Fibroblast of lung (primary cell): ENCODE measurements at regions not wholly inside any gene's neighbourhood (a gene's known extent, or its start where the extent isn't known, plus 50 kb on each side); places are given as distances from the start of the nearest gene placed in this dataset.

Source experiments
- DNase-seq, 2 donors: peaks; one replicate each; pipeline versions ENCODE4 v3.0.0 to v3.0.0-alpha.2; 2010; ENCODE audit warnings: low read depth in 2 of 2
- H2AFZ ChIP-seq: 2 replicates; pipeline ENCODE4 v1.5.1; 2012; ENCODE audit warnings: low read length, control low read depth, inconsistent platforms
- H3K27ac ChIP-seq: 2 replicates; pipeline ENCODE4 v1.5.1; 2011; ENCODE audit warnings: low read length, control low read depth; ENCODE audit not compliant: insufficient read depth
- H3K27me3 ChIP-seq: 2 replicates; pipeline ENCODE4 v1.5.1; 2011; ENCODE audit warnings: mild to moderate bottlenecking, low read length; ENCODE audit not compliant: control insufficient read depth, insufficient read depth
- H3K36me3 ChIP-seq: 2 replicates; pipeline ENCODE4 v1.5.1; 2011; ENCODE audit warnings: low read length; ENCODE audit not compliant: control insufficient read depth, insufficient read depth
- H3K4me1 ChIP-seq: 2 replicates; pipeline ENCODE4 v1.5.1; 2011; ENCODE audit warnings: low read length; ENCODE audit not compliant: control insufficient read depth, insufficient read depth; ENCODE audit errors: extremely low read depth
- H3K4me2 ChIP-seq: 2 replicates; pipeline ENCODE4 v1.5.1; 2011; ENCODE audit warnings: low read length, control low read depth; ENCODE audit not compliant: insufficient read depth; ENCODE audit errors: extremely low read depth
- H3K4me3 ChIP-seq, 4 experiments: fragments of 200-600 bp in 1 of 4; sonication (generic) in 1 of 4; replicated peaks in 1 of 4; 2 replicates each; pipeline ENCODE4 v1.5.1; 2011 to 2016; ENCODE audit warnings: low read length in 4 of 4, low read depth in 3 of 4, mild to moderate bottlenecking in 3 of 4, control low read depth in 2 of 4, inconsistent platforms in 1 of 4, mixed read lengths in 1 of 4; ENCODE audit not compliant: insufficient read depth in 1 of 4; ENCODE audit errors: control extremely low read depth in 1 of 4
- H3K79me2 ChIP-seq: 2 replicates; pipeline ENCODE4 v1.5.1; 2012; ENCODE audit warnings: mild to moderate bottlenecking, low read length, inconsistent platforms; ENCODE audit not compliant: control insufficient read depth, insufficient read depth
- H3K9ac ChIP-seq: 2 replicates; pipeline ENCODE4 v1.5.1; 2011; ENCODE audit warnings: mild to moderate bottlenecking, low read length, control low read depth; ENCODE audit not compliant: insufficient read depth
- H3K9me3 ChIP-seq: 2 replicates; pipeline ENCODE4 v1.5.1; 2012; ENCODE audit warnings: low read depth, low read length; ENCODE audit not compliant: control insufficient read depth, insufficient read depth
- H4K20me1 ChIP-seq: 2 replicates; pipeline ENCODE4 v1.5.1; 2011; ENCODE audit warnings: low read length; ENCODE audit not compliant: control insufficient read depth, insufficient read depth; ENCODE audit errors: extremely low read depth
- EZH2 ChIP-seq: IDR thresholded peaks from 2 replicates; pipeline ENCODE4 v1.5.1; 2012; ENCODE audit warnings: low read length, control low read depth, mild to moderate bottlenecking; ENCODE audit errors: missing control alignments
- TF ChIP-seq, protein P1 (sequence below), 2 donors: IDR thresholded peaks in 1 of 2; conservative IDR thresholded peaks in 1 of 2; 1 replicate in 1 of 2; 2 replicates in 1 of 2; pipeline ENCODE4 v1.5.1; 2011 to 2012; ENCODE audit warnings: low read length in 2 of 2, control low read depth in 1 of 2, inconsistent platforms in 1 of 2, low read depth in 1 of 2, mild to moderate bottlenecking in 1 of 2

DNA sequence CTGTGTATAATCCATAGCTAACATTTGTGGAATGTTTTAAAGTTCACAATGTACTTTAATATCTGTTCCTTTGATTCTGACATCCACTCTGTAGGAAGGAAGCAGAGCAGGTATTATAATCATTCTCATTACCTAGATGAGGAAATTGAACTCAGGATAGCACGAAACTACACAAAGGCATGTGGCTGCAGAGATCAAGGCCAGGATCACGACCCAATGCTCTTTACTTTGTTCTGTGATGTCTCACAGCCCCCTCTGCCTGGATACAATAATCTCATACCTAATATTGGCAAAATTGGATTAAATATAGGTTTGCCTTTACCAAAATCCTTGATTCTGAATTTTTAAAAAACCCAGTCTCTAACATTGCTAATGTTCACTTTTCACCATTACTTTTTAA lies 298.0 kb upstream of the KITLG start:
- no peak overlapping the region for H3K9ac ChIP-seq
- H3K36me3 ChIP-seq, result no peaks in the 10 kb centered on the region
- H3K4me1 ChIP-seq, result no peaks in the 10 kb centered on the region
- no peak overlapping the region for H3K4me3 ChIP-seq
- DNase-seq, result no peak
- no peaks in the 10 kb centered on the region for H3K9me3 ChIP-seq
- no peaks in the 10 kb centered on the region for H4K20me1 ChIP-seq
- no peak for TF ChIP-seq EZH2
- TF ChIP-seq, protein P1, sequence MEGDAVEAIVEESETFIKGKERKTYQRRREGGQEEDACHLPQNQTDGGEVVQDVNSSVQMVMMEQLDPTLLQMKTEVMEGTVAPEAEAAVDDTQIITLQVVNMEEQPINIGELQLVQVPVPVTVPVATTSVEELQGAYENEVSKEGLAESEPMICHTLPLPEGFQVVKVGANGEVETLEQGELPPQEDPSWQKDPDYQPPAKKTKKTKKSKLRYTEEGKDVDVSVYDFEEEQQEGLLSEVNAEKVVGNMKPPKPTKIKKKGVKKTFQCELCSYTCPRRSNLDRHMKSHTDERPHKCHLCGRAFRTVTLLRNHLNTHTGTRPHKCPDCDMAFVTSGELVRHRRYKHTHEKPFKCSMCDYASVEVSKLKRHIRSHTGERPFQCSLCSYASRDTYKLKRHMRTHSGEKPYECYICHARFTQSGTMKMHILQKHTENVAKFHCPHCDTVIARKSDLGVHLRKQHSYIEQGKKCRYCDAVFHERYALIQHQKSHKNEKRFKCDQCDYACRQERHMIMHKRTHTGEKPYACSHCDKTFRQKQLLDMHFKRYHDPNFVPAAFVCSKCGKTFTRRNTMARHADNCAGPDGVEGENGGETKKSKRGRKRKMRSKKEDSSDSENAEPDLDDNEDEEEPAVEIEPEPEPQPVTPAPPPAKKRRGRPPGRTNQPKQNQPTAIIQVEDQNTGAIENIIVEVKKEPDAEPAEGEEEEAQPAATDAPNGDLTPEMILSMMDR (conservative IDR thresholded peaks at IDR 0.05 in 1 of 2, IDR thresholded peaks at IDR 0.05 in 1 of 2; ENCODE audit: low read depth in 1 of 2, low read length in 2 of 2), result no peak
- no peaks in the 10 kb centered on the region for H3K79me2 ChIP-seq
- H3K27me3 ChIP-seq, result no peaks in the 10 kb centered on the region
- H3K27ac ChIP-seq, result no peak overlapping the region
- no peak overlapping the region for H2AFZ ChIP-seq
- H3K4me2 ChIP-seq, result no peak overlapping the region

DNA sequence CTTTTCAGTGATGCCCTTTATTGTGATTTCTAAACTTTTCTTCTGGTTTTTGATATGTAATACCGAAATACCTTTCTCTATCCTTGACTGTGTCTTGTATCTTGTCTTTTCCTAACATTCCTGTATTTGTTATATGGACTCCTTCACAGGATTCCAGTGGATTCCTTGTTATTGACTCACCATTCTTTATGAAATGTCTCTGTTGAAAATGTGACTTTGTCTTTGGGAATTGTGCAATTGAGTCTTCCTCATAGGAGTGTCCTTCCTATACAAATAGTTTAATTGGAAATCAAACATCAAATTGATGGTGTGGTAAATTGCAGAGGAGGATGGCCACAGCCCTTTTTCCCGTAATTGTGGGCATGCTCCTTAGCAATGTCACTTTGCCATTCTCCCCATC lies 296.6 kb upstream of the KITLG start:
- peak in 1 of 2 donors; percentile 14 for DNase-seq
- no peak overlapping the region for H3K27ac ChIP-seq

DNA sequence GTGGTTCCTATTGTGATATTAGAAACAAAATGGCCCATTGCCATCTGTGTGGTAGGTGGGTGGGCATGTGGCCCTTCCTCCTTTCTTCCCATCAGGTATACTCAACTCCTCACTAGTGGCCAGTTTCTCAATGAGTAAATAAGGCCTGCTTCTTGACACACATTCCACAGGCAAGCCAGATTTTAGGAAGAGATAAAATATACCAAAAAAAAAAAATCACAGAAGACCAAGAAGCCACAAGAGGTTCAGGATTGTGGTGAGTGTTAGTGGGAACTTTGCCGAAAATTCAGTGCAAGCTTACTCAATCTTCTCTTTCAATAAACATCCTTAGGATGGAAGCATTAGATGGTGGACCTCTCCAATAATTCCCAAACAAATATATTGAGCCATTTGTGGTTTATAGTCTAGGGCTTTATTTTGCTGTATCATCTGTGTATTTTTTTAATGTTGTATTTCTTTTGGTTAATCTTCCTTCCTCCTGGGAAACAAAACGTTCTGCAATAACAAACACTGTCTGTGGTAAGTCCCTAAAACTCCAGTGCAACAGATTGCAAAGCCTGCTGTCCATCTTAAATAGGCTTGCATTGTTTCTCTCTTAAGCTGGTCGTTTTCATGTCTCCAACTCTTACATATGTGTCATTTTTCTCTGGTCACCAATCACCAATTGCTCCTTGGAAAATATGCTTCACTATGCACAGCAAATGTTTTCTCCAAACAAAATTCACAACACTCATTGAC lies 289.9 kb upstream of the KITLG start:
- H3K79me2 ChIP-seq, result no peaks in the 10 kb centered on the region

More for the DNA sequence above, 296.6 kb upstream of the KITLG start:
- TF ChIP-seq EZH2, result no peak
- TF ChIP-seq, protein P1 (conservative IDR thresholded peaks at IDR 0.05 in 1 of 2, IDR thresholded peaks at IDR 0.05 in 1 of 2; ENCODE audit: low read depth in 1 of 2, low read length in 2 of 2), result no peak
- Histone ChIP-seq H3K9me3 (no peaks in the 10 kb centered on the region), H3K27me3 (no peaks in the 10 kb centered on the region), H3K36me3 (no peaks in the 10 kb centered on the region), H2AFZ (no peak overlapping the region), H3K4me1 (no peaks in the 10 kb centered on the region), H3K79me2 (no peaks in the 10 kb centered on the region), H3K4me2 (no peak overlapping the region), H3K9ac (no peak overlapping the region), H4K20me1 (no peaks in the 10 kb centered on the region), H3K4me3 (no peak overlapping the region)

More for the DNA sequence above, 289.9 kb upstream of the KITLG start:
- no peaks in the 10 kb centered on the region for H3K27me3 ChIP-seq
- H3K9me3 ChIP-seq, result no peaks in the 10 kb centered on the region
- H4K20me1 ChIP-seq, result no peaks in the 10 kb centered on the region
- H3K27ac ChIP-seq, result no peak overlapping the region
- H3K4me1 ChIP-seq, result peaks cover 4% of the 10 kb centered on the region
- no peak overlapping the region for H3K4me2 ChIP-seq
- peak; percentile 56 to 67 for DNase-seq
- TF ChIP-seq, protein P1 (conservative IDR thresholded peaks at IDR 0.05 in 1 of 2, IDR thresholded peaks at IDR 0.05 in 1 of 2; ENCODE audit: low read depth in 1 of 2, low read length in 2 of 2), result no peak
- TF ChIP-seq EZH2, result no peak
- no peak overlapping the region for H2AFZ ChIP-seq
- no peaks in the 10 kb centered on the region for H3K36me3 ChIP-seq
- H3K4me3 ChIP-seq, result no peak overlapping the region
- no peak overlapping the region for H3K9ac ChIP-seq
